GM23338 (cell line): ENCODE measurements at regions not wholly inside any gene's neighbourhood (a gene's known extent, or its start where the extent isn't known, plus 50 kb on each side); places are given as distances from the start of the nearest gene placed in this dataset.

Experiments
- ATAC-seq: fragments of 200-7000 bp; cut with Tn5 transposase; 3 replicates; pipeline ENCODE4 v1.9.1; 2020
- DNase-seq: peaks from one replicate; pipeline ENCODE4 v3.0.0-alpha.2; 2015; ENCODE audit warnings: low spot score
- H2AFZ ChIP-seq: fragments of 200-600 bp; sonication (generic); 2 replicates; pipeline ENCODE4 v1.8.0; 2016; ENCODE audit warnings: antibody characterized with exemption, mild to moderate bottlenecking, moderate library complexity
- H3F3A ChIP-seq: fragments of 200-600 bp; sonication (generic); replicated peaks from 2 replicates; pipeline ENCODE4 v1.8.0; 2017; ENCODE audit warnings: antibody characterized with exemption, mixed run types, low read depth
- H3K27ac ChIP-seq: fragments of 200-600 bp; sonication (generic); 2 replicates; pipeline ENCODE4 v1.6.1; 2016; ENCODE audit warnings: low read depth
- H3K27me3 ChIP-seq: fragments of 200-600 bp; sonication (generic); 2 replicates; pipeline ENCODE4 v1.8.0; 2016; ENCODE audit warnings: mild to moderate bottlenecking, mixed run types, moderate library complexity; ENCODE audit not compliant: insufficient read depth
- H3K36me3 ChIP-seq: fragments of 200-600 bp; sonication (generic); 2 replicates; pipeline ENCODE4 v1.8.0; 2016; ENCODE audit warnings: mild to moderate bottlenecking; ENCODE audit not compliant: insufficient read depth
- H3K4me1 ChIP-seq: fragments of 200-600 bp; sonication (generic); 2 replicates; pipeline ENCODE4 v1.8.0; 2016; ENCODE audit warnings: mild to moderate bottlenecking, moderate library complexity; ENCODE audit not compliant: insufficient read depth
- H3K4me2 ChIP-seq: fragments of 200-600 bp; sonication (generic); 2 replicates; pipeline ENCODE4 v1.7.1; 2017; ENCODE audit warnings: mixed run types
- H3K4me3 ChIP-seq: fragments of 200-600 bp; sonication (generic); 2 replicates; pipeline ENCODE4 v1.6.1; 2016; ENCODE audit warnings: mixed run types
- H3K79me2 ChIP-seq: fragments of 200-600 bp; sonication (generic); replicated peaks from 2 replicates; pipeline ENCODE4 v1.8.0; 2017; ENCODE audit warnings: mild to moderate bottlenecking; ENCODE audit not compliant: insufficient read depth
- H3K9me2 ChIP-seq: fragments of 200-600 bp; sonication (generic); 2 replicates; pipeline ENCODE4 v1.8.0; 2017; ENCODE audit not compliant: insufficient read depth
- H4K20me1 ChIP-seq: fragments of 200-600 bp; sonication (generic); replicated peaks from 2 replicates; pipeline ENCODE4 v1.8.0; 2017; ENCODE audit warnings: mild to moderate bottlenecking; ENCODE audit not compliant: insufficient read depth
- H3K27ac Mint-ChIP-seq: 2 replicates; pipeline ENCODE4 v1.8.0; 2020; ENCODE audit warnings: inconsistent platforms, mild to moderate bottlenecking, moderate library complexity, mixed read lengths
- H3K27me3 Mint-ChIP-seq: 3 replicates; pipeline ENCODE4 v1.8.0; 2022; ENCODE audit warnings: low read depth, mild to moderate bottlenecking, moderate library complexity, mixed read lengths, inconsistent platforms; ENCODE audit not compliant: insufficient read depth, poor library complexity
- H3K36me3 Mint-ChIP-seq: 3 replicates; pipeline ENCODE4 v1.8.0; 2021; ENCODE audit warnings: low read depth, mild to moderate bottlenecking, inconsistent platforms, moderate library complexity, mixed read lengths
- H3K4me1 Mint-ChIP-seq: 3 replicates; pipeline ENCODE4 v1.8.0; 2020; ENCODE audit warnings: mild to moderate bottlenecking, inconsistent platforms, mixed read lengths
- H3K4me3 Mint-ChIP-seq: 3 replicates; pipeline ENCODE4 v1.8.0; 2021; ENCODE audit warnings: moderate library complexity, mild to moderate bottlenecking, inconsistent platforms, mixed read lengths
- H3K9me3 Mint-ChIP-seq: 3 replicates; pipeline ENCODE4 v1.8.0; 2020; ENCODE audit warnings: moderate library complexity, mild to moderate bottlenecking, inconsistent platforms, mixed read lengths
- POLR2AphosphoS5 ChIP-seq: IDR thresholded peaks from 2 replicates; pipeline ENCODE4 v1.6.1; 2016; ENCODE audit warnings: antibody characterized with exemption, low read depth
- ZNF331 ChIP-seq: fragments of 250-450 bp; sonication (Bioruptor Pico); IDR thresholded peaks from 2 replicates; pipeline ENCODE4 v1.5.0; 2020; ENCODE audit warnings: low read depth, mild to moderate bottlenecking, moderate library complexity
- TF ChIP-seq, protein P1 (sequence below): IDR thresholded peaks from one replicate; pipeline ENCODE4 v1.6.1; 2018; ENCODE audit warnings: antibody characterized with exemption; ENCODE audit not compliant: unreplicated experiment
- TF ChIP-seq, protein P2 (sequence below): fragments of 250-450 bp; sonication (Bioruptor Pico); IDR thresholded peaks from 2 replicates; pipeline ENCODE4 v1.5.0; 2020; ENCODE audit warnings: mild to moderate bottlenecking, moderate library complexity

DNA sequence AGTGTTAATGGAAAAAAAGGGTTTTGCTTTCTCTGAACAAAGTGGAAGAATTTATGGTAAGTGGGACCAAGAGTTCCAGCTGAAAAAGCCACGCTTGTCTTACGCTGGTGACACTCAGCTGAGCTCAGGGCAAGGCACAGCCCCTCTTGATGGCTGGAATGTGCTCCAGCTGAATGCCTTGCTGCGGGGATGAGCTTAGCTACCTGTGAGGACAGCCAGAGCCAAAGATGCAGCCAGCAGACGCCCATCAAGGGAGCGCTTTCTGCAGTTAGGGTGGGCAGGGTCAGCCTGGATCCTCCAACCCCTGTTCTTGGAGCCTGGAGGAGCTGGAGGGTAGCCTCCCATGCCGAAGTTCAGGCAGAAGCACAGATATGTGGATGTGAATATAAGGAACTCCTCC is 191.4 kb downstream of the SCP2D1 start:
- H3K4me1 Mint-ChIP-seq = peaks cover 3% of the 10 kb centered on the region; the same call in 1 of the 3 replicates
- TF ChIP-seq POLR2AphosphoS5 = no peak
- H3K27ac Mint-ChIP-seq = no peak overlapping the region
- peak; percentile 48; the same call in 2 of the 3 replicates for ATAC-seq
- H3K4me2 ChIP-seq = no peak overlapping the region
- H3K27me3 ChIP-seq = no peaks in the 10 kb centered on the region
- no peaks in the 10 kb centered on the region for H3K36me3 Mint-ChIP-seq
- H3K79me2 ChIP-seq = no peaks in the 10 kb centered on the region
- no peak overlapping the region for H3K27ac ChIP-seq
- no peaks in the 10 kb centered on the region for H3K9me3 Mint-ChIP-seq
- H3K36me3 ChIP-seq = no peaks in the 10 kb centered on the region
- H4K20me1 ChIP-seq = no peaks in the 10 kb centered on the region
- H3K4me1 ChIP-seq = no peaks in the 10 kb centered on the region
- H3F3A ChIP-seq = no peaks in the 10 kb centered on the region
- peaks cover 4% of the 10 kb centered on the region for H3K27me3 Mint-ChIP-seq
- no peak overlapping the region for H3K4me3 Mint-ChIP-seq
- no peak overlapping the region for H3K4me3 ChIP-seq
- peak; percentile 19 for DNase-seq
- H3K9me2 ChIP-seq = peaks cover 5% of the 10 kb centered on the region; the same call in 1 of the 2 replicates
- H2AFZ ChIP-seq = no peak overlapping the region

DNA sequence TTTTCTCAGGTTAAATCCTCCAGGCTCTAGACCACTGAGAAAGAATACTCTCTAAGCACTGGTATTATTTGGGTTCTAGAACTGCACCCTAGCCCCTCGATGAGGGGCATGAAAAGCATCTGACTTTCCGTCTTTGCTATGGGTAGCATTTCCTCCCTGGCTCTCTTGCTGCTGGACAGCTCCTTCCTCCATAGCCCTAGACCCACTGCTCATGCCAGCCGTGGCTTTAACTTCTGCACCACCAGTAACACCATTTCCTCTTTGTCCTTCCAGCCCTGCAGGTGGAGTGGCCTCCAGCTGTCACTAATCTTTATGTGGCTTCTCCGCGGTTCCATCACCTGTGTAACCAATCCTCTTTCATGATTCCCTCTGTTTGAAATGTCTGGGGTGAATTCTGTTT is 194.9 kb downstream of the SCP2D1 start:
- DNase-seq (peak; percentile 12), ATAC-seq (peak; percentile 65)
- Histone ChIP-seq H3K4me1 (no peaks in the 10 kb centered on the region), H3K27ac (no peak overlapping the region), H2AFZ (no peak overlapping the region), H4K20me1 (no peaks in the 10 kb centered on the region), H3K4me3 (no peak overlapping the region), H3K27me3 (no peaks in the 10 kb centered on the region), H3K36me3 (no peaks in the 10 kb centered on the region), H3K4me2 (no peak overlapping the region), H3K9me2 (peaks cover 5% of the 10 kb centered on the region; the same call in 1 of the 2 replicates), H3K79me2 (no peaks in the 10 kb centered on the region), H3F3A (no peaks in the 10 kb centered on the region)
- TF ChIP-seq, protein P1, sequence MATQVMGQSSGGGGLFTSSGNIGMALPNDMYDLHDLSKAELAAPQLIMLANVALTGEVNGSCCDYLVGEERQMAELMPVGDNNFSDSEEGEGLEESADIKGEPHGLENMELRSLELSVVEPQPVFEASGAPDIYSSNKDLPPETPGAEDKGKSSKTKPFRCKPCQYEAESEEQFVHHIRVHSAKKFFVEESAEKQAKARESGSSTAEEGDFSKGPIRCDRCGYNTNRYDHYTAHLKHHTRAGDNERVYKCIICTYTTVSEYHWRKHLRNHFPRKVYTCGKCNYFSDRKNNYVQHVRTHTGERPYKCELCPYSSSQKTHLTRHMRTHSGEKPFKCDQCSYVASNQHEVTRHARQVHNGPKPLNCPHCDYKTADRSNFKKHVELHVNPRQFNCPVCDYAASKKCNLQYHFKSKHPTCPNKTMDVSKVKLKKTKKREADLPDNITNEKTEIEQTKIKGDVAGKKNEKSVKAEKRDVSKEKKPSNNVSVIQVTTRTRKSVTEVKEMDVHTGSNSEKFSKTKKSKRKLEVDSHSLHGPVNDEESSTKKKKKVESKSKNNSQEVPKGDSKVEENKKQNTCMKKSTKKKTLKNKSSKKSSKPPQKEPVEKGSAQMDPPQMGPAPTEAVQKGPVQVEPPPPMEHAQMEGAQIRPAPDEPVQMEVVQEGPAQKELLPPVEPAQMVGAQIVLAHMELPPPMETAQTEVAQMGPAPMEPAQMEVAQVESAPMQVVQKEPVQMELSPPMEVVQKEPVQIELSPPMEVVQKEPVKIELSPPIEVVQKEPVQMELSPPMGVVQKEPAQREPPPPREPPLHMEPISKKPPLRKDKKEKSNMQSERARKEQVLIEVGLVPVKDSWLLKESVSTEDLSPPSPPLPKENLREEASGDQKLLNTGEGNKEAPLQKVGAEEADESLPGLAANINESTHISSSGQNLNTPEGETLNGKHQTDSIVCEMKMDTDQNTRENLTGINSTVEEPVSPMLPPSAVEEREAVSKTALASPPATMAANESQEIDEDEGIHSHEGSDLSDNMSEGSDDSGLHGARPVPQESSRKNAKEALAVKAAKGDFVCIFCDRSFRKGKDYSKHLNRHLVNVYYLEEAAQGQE = peak; percentile 76
- TF ChIP-seq, protein P2, sequence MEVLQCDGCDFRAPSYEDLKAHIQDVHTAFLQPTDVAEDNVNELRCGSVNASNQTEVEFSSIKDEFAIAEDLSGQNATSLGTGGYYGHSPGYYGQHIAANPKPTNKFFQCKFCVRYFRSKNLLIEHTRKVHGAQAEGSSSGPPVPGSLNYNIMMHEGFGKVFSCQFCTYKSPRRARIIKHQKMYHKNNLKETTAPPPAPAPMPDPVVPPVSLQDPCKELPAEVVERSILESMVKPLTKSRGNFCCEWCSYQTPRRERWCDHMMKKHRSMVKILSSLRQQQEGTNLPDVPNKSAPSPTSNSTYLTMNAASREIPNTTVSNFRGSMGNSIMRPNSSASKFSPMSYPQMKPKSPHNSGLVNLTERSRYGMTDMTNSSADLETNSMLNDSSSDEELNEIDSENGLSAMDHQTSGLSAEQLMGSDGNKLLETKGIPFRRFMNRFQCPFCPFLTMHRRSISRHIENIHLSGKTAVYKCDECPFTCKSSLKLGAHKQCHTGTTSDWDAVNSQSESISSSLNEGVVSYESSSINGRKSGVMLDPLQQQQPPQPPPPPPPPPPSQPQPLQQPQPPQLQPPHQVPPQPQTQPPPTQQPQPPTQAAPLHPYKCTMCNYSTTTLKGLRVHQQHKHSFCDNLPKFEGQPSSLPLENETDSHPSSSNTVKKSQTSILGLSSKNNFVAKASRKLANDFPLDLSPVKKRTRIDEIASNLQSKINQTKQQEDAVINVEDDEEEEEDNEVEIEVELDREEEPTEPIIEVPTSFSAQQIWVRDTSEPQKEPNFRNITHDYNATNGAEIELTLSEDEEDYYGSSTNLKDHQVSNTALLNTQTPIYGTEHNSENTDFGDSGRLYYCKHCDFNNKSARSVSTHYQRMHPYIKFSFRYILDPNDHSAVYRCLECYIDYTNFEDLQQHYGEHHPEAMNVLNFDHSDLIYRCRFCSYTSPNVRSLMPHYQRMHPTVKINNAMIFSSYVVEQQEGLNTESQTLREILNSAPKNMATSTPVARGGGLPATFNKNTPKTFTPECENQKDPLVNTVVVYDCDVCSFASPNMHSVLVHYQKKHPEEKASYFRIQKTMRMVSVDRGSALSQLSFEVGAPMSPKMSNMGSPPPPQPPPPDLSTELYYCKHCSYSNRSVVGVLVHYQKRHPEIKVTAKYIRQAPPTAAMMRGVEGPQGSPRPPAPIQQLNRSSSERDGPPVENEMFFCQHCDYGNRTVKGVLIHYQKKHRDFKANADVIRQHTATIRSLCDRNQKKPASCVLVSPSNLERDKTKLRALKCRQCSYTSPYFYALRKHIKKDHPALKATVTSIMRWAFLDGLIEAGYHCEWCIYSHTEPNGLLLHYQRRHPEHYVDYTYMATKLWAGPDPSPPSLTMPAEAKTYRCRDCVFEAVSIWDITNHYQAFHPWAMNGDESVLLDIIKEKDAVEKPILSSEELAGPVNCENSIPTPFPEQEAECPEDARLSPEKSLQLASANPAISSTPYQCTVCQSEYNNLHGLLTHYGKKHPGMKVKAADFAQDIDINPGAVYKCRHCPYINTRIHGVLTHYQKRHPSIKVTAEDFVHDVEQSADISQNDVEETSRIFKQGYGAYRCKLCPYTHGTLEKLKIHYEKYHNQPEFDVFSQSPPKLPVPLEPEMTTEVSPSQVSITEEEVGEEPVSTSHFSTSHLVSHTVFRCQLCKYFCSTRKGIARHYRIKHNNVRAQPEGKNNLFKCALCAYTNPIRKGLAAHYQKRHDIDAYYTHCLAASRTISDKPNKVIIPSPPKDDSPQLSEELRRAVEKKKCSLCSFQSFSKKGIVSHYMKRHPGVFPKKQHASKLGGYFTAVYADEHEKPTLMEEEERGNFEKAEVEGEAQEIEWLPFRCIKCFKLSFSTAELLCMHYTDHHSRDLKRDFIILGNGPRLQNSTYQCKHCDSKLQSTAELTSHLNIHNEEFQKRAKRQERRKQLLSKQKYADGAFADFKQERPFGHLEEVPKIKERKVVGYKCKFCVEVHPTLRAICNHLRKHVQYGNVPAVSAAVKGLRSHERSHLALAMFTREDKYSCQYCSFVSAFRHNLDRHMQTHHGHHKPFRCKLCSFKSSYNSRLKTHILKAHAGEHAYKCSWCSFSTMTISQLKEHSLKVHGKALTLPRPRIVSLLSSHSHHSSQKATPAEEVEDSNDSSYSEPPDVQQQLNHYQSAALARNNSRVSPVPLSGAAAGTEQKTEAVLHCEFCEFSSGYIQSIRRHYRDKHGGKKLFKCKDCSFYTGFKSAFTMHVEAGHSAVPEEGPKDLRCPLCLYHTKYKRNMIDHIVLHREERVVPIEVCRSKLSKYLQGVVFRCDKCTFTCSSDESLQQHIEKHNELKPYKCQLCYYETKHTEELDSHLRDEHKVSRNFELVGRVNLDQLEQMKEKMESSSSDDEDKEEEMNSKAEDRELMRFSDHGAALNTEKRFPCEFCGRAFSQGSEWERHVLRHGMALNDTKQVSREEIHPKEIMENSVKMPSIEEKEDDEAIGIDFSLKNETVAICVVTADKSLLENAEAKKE (CRISPR knock-in tag) = 0 out of 2 replicates have a peak, but pooled peaks have one; percentile 19
- TF ChIP-seq ZNF331 (CRISPR knock-in tag) = no peak
- peaks cover 4% of the 10 kb centered on the region for H3K27me3 Mint-ChIP-seq
- no peak overlapping the region for H3K4me3 Mint-ChIP-seq
- H3K9me3 Mint-ChIP-seq = no peaks in the 10 kb centered on the region
- no peaks in the 10 kb centered on the region for H3K36me3 Mint-ChIP-seq
- peaks cover 17% of the 10 kb centered on the region for H3K4me1 Mint-ChIP-seq
- H3K27ac Mint-ChIP-seq = no peak overlapping the region
